GM13976 (cell line): ENCODE measurements at regions not wholly inside any gene's neighbourhood (a gene's known extent, or its start where the extent isn't known, plus 50 kb on each side); places are given as distances from the start of the nearest gene placed in this dataset.

Source experiments
- DNase-seq: peaks from one replicate; pipeline ENCODE4 v3.0.0; 2012; ENCODE audit warnings: low spot score
- in situ Hi-C: fragments of 300-500 bp; cut with MboI; formaldehyde crosslinking; loops from one replicate; pipeline ENCODE4 v1.12.0; 2022; ENCODE audit warnings: low sequenced_read_pairs, mixed read lengths, inconsistent platforms; ENCODE audit not compliant: unreplicated experiment
- TF ChIP-seq, protein P1 (sequence below): IDR thresholded peaks from 2 replicates; pipeline ENCODE4 v1.5.1; 2012; ENCODE audit warnings: borderline replicate concordance, mild to moderate bottlenecking; ENCODE audit not compliant: insufficient read depth; ENCODE audit errors: extremely low read depth, missing control alignments, control extremely low read depth

DNA sequence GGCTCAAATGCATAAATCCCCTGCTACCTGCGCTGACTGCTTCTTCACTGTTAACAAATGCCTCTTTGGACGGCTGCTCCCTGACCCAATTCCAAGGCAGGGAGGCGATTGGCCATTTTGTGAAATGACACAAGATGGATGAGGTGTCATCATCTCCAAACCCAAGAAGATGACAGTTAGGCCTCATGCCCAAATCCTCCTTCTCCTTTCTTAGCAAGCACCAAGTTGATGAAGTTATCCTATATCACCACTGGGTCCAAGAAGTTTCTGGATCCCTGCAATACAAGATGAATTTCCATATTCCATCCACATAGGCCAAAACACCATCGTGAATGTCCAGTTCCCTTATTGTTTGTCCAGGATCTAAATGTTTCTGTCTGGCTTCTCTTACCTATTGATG is 98.5 kb upstream of the RAB11FIP2 start:
- in situ Hi-C loops = no loop called here
- DNase-seq = no peak
- TF ChIP-seq, protein P1, sequence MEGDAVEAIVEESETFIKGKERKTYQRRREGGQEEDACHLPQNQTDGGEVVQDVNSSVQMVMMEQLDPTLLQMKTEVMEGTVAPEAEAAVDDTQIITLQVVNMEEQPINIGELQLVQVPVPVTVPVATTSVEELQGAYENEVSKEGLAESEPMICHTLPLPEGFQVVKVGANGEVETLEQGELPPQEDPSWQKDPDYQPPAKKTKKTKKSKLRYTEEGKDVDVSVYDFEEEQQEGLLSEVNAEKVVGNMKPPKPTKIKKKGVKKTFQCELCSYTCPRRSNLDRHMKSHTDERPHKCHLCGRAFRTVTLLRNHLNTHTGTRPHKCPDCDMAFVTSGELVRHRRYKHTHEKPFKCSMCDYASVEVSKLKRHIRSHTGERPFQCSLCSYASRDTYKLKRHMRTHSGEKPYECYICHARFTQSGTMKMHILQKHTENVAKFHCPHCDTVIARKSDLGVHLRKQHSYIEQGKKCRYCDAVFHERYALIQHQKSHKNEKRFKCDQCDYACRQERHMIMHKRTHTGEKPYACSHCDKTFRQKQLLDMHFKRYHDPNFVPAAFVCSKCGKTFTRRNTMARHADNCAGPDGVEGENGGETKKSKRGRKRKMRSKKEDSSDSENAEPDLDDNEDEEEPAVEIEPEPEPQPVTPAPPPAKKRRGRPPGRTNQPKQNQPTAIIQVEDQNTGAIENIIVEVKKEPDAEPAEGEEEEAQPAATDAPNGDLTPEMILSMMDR = no peak

DNA sequence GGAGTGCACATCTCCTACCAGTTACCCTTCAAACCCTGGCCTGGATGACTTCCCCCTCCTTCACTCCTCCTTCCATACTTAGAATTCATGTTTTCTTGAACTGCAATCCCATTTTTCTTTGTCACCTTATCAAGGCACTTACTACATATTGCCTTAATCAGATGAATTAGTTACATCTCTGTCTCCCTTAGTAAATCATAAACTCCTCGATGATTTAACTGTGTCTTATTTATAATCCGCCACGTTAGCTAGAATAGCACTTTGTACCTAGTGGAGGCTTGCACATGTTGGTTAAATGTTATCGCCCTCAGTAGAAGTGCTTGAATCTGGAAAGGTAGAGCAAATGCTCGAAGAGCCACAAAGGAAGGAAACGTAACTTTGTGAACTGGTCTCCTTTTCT is 94.7 kb upstream of the RAB11FIP2 start:
- no peak for DNase-seq
- in situ Hi-C loops = no loop called here
- TF ChIP-seq, protein P1 = no peak

DNA sequence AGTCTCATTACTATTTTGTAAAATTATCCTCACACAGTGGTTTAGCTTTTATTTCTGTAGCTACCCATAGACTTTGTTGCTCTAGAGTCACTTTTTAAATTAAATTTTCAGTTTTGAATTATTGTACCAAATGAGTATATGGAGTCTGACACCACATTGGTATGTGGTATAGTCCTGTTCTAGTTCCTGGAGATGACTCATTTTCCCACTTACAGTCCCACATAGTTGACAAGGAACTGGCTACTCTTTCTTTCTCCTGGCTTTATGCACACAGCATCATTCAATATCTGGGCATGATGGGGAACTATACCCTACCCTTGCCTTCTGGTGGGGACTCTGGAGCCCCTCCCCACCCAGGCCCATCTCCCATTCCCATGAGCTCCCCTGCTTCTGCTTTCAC is 92.6 kb upstream of the RAB11FIP2 start:
- in situ Hi-C loops = no loop called here
- TF ChIP-seq, protein P1 = no peak
- no peak for DNase-seq

DNA sequence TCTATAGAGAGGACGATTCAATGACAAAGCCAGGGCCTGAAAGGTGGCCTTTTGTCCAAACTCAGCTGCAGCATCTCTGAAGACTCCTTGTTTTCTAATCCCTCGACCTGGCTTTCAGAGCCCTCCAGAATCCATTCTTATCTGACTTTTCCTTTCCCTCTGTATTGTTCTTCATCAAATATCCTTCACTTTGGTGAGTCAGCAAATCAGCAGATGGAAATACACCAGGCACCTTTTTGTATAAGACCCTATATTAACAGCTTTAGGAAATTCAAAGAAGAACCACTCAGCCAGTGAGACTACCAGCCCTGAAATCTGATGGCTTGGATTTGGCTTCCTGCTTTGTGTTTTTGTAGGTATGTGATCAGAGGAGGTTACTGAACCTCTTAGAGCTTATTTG is 81.9 kb upstream of the RAB11FIP2 start:
- in situ Hi-C loops = no loop called here
- TF ChIP-seq, protein P1 = no peak
- no peak for DNase-seq

DNA sequence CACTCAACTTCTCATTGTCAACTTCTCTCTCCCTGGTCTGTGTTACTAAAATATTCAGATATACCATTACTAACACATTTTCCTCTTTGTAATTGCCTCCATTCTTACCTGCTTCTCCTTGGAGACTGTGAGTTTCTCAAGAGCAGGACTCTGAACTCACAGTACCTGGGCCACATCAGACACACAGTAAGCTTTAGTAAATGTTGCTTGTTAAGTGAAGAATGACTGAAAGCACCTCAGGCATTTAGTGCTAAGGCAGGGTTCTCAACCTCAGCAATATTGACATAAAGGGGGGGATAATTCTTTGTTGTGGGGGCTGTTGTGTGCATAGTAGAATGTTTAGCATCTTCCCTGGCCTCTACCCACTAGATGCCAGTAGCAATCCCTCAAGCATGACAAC is 72.0 kb upstream of the RAB11FIP2 start:
- in situ Hi-C loops = no loop called here
- TF ChIP-seq, protein P1 = no peak
- DNase-seq = no peak

DNA sequence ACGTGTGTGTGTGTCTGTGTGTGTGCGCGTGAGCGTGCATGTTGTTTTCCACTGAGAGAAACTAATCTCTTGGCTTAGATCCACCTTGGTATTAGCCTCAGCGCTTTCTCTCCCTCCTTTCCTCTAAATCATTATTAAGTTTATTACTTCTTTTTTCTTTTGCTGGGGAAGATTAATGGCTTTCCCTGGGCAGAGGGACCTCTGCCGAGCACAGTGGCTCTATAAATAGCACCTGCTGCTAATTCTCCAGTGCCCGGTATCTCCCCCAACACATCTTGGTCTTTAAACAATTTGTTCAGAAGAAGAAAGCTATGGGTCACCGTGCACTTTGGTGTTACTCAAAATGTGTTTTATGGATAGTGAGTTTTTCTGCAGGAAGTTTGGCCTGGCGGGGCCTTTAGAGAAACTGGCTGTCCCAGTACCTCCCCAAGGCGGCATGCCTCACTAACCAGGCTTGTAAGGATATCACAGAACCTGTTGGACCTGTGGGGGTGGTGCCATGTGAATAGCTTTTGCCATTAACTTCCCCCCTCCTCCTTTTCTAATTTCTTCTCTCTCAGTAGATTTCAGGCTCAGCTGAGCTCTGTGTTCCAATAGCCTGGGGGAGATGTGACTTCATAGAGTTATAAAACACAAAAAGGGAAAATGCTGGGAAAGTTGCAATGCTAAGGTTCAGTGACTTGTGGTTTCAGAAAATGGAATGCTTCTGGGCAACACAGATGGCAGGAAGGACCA is 70.1 kb upstream of the RAB11FIP2 start:
- DNase-seq = no peak
- TF ChIP-seq, protein P1 = no peak
- in situ Hi-C loops = no loop called here

DNA sequence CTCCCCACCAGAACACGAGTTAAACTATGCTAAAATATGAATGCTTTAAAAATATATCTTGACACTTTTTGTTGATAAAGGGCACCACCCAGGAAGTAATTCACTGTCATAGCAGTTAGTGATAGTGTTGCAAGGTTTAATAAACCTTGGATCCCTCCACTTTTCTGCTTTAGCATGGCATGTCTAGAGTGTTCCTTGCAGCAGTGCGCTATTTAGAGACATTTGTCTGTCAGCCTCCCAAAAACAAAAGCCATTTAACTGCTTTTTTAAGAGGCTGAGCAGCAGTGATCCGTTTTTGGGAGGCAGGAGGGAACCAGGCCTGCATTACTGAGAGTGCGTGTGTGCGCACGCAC is 69.6 kb upstream of the RAB11FIP2 start:
- in situ Hi-C loops = no loop called here
- no peak for DNase-seq
- TF ChIP-seq, protein P1 = no peak
